Keratinocyte (primary cell): ENCODE measurements at regions not wholly inside any gene's neighbourhood (a gene's known extent, or its start where the extent isn't known, plus 50 kb on each side); places are given as distances from the start of the nearest gene placed in this dataset.

Experiments
- DNase-seq: peaks from one replicate; pipeline ENCODE4 v3.0.0-alpha.2; 2011; ENCODE audit warnings: low read depth, missing footprints, low spot score
- FAIRE-seq: peaks from 2 replicates; lab custom pipeline; 2011; peaks lifted over from hg19 to GRCh38; lab: Jason Lieb, UNC
- H2AFZ ChIP-seq: 2 replicates; pipeline ENCODE4 v1.6.0; 2012; ENCODE audit warnings: low read length, control low read depth, inconsistent platforms; ENCODE audit not compliant: control insufficient read depth
- H3K27ac ChIP-seq: 2 replicates; pipeline ENCODE4 v1.5.1; 2011; ENCODE audit warnings: low read length; ENCODE audit not compliant: control insufficient read depth, insufficient read depth
- H3K27me3 ChIP-seq: 3 replicates; pipeline ENCODE4 v1.6.0; 2011; ENCODE audit warnings: low read length; ENCODE audit not compliant: control insufficient read depth, insufficient read depth; ENCODE audit errors: extremely low read depth
- H3K36me3 ChIP-seq, 2 experiments: 2 replicates in 1 of 2; 3 replicates in 1 of 2; pipeline ENCODE4 v1.5.1; 2011; ENCODE audit warnings: low read length in 2 of 2, mild to moderate bottlenecking in 1 of 2; ENCODE audit not compliant: control insufficient read depth in 2 of 2, insufficient read depth in 2 of 2; ENCODE audit errors: extremely low read depth in 1 of 2
- H3K4me1 ChIP-seq: 3 replicates; pipeline ENCODE4 v1.5.1; 2011; ENCODE audit warnings: low read length; ENCODE audit not compliant: control insufficient read depth, insufficient read depth; ENCODE audit errors: extremely low read depth
- H3K4me2 ChIP-seq: 3 replicates; pipeline ENCODE4 v1.6.0; 2011; ENCODE audit warnings: low read depth, low read length; ENCODE audit not compliant: control insufficient read depth, insufficient read depth; ENCODE audit errors: extremely low read depth
- H3K4me3 ChIP-seq, 3 experiments: fragments of 200-600 bp in 1 of 3; sonication (generic) in 1 of 3; 2 replicates in 2 of 3; 3 replicates in 1 of 3; pipeline ENCODE4 v1.5.1; 2011 to 2016; ENCODE audit warnings: low read length in 3 of 3, mild to moderate bottlenecking in 3 of 3, control low read depth in 2 of 3, inconsistent platforms in 1 of 3, low read depth in 1 of 3, mixed read lengths in 1 of 3, mixed run types in 1 of 3, moderate library complexity in 1 of 3; ENCODE audit not compliant: control insufficient read depth in 2 of 3, insufficient read depth in 2 of 3; ENCODE audit errors: extremely low read depth in 1 of 3
- H3K79me2 ChIP-seq: 2 replicates; pipeline ENCODE4 v1.6.0; 2012; ENCODE audit warnings: low read length; ENCODE audit not compliant: control insufficient read depth, insufficient read depth
- H3K9ac ChIP-seq: 3 replicates; pipeline ENCODE4 v1.6.0; 2011; ENCODE audit warnings: low read length; ENCODE audit not compliant: control insufficient read depth, insufficient read depth; ENCODE audit errors: extremely low read depth
- H3K9me1 ChIP-seq: 3 replicates; pipeline ENCODE4 v1.6.0; 2011; ENCODE audit warnings: low read length; ENCODE audit not compliant: control insufficient read depth, insufficient read depth; ENCODE audit errors: extremely low read depth
- H3K9me3 ChIP-seq: 2 replicates; pipeline ENCODE4 v1.5.1; 2012; ENCODE audit warnings: low read depth, low read length; ENCODE audit not compliant: control insufficient read depth
- H4K20me1 ChIP-seq: 3 replicates; pipeline ENCODE4 v1.6.0; 2011; ENCODE audit warnings: low read length; ENCODE audit not compliant: control insufficient read depth, insufficient read depth; ENCODE audit errors: extremely low read depth
- EZH2 ChIP-seq: IDR thresholded peaks from one replicate; pipeline ENCODE4 v1.6.1; 2012; ENCODE audit warnings: inconsistent platforms, mild to moderate bottlenecking, low read length, moderate library complexity
- dilution Hi-C: fragments of 300-500 bp; cut with MboI; formaldehyde crosslinking; loops from one replicate; pipeline ENCODE4 v1.7.0; 2020; ENCODE audit warnings: low sequenced_read_pairs; ENCODE audit not compliant: extremely low pct_ligation_motif_present
- TF ChIP-seq, protein P1 (sequence below), 3 experiments: IDR thresholded peaks in 1 of 3; conservative IDR thresholded peaks in 1 of 3; optimal IDR thresholded peaks in 1 of 3; 2 replicates in 2 of 3; 3 replicates in 1 of 3; pipeline versions ENCODE3 to v1.5.1; 2011; ENCODE audit warnings: low read length in 3 of 3, mild to moderate bottlenecking in 3 of 3, moderate library complexity in 2 of 3, control low read depth in 1 of 3, inconsistent platforms in 1 of 3; ENCODE audit not compliant: insufficient read depth in 2 of 3; ENCODE audit errors: extremely low read depth in 1 of 3

DNA sequence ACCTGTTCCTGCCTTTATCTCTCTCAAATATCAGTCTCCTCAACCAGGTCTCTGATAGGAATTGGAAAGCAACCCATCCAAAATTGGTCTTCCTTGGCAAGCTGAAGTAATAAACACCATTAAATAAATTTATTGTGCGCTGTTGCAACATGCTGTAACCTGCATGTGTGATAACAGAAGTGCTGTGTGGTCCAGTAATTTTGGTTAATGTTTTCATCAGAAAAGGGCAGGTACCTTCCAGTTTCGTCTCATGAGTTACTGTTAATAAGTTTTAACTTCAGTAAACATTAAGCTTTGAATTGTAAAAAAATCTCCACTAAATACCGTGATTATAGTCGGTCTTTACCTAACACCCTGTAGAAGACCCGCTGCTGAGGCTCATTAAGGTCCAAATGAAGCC, 624.7 kb downstream of the TNS3 start:
- Histone ChIP-seq H3K36me3 (no peaks in the 10 kb centered on the region), H3K9me3 (no peaks in the 10 kb centered on the region), H3K79me2 (no peaks in the 10 kb centered on the region), H3K27ac (no peak overlapping the region), H3K4me2 (no peak overlapping the region), H3K9me1 (no peaks in the 10 kb centered on the region), H2AFZ (no peak overlapping the region), H3K9ac (no peak overlapping the region), H3K4me3 (no peak overlapping the region), H4K20me1 (no peaks in the 10 kb centered on the region), H3K27me3 (no peaks in the 10 kb centered on the region), H3K4me1 (no peaks in the 10 kb centered on the region)
- DNase-seq = no peak
- TF ChIP-seq, protein P1, sequence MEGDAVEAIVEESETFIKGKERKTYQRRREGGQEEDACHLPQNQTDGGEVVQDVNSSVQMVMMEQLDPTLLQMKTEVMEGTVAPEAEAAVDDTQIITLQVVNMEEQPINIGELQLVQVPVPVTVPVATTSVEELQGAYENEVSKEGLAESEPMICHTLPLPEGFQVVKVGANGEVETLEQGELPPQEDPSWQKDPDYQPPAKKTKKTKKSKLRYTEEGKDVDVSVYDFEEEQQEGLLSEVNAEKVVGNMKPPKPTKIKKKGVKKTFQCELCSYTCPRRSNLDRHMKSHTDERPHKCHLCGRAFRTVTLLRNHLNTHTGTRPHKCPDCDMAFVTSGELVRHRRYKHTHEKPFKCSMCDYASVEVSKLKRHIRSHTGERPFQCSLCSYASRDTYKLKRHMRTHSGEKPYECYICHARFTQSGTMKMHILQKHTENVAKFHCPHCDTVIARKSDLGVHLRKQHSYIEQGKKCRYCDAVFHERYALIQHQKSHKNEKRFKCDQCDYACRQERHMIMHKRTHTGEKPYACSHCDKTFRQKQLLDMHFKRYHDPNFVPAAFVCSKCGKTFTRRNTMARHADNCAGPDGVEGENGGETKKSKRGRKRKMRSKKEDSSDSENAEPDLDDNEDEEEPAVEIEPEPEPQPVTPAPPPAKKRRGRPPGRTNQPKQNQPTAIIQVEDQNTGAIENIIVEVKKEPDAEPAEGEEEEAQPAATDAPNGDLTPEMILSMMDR (optimal IDR thresholded peaks at IDR 0.05 in 1 of 3, IDR thresholded peaks at IDR 0.05 in 1 of 3, conservative IDR thresholded peaks at IDR 0.05 in 1 of 3; ENCODE audit: extremely low read depth in 1 of 3, insufficient read depth in 2 of 3, low read length in 3 of 3) = no peak
- TF ChIP-seq EZH2 = no peak
- no peak for FAIRE-seq
- dilution Hi-C loops = no loop called here

DNA sequence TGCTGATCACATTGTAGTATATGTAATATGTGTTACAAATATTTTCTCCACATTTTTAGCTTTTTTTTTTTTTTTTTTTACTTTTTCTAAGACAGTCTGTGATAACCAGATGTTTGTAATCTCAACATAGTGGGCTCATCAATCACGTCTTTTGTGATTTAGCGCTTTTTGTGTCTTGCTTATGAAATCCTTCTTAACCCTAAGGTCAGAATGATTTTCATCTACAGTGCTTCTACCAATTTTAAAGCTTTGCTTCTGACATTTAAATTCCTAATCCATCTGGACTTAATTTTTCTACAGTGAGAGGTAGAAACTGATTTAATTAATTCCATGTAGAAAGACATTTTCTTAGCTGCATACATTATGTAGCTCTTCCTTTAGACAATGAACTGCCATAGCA, 626.4 kb downstream of the TNS3 start:
- H3K4me3 ChIP-seq = no peak overlapping the region
- dilution Hi-C loops = no loop called here
- no peak for DNase-seq
- no peaks in the 10 kb centered on the region for H3K9me3 ChIP-seq
- no peaks in the 10 kb centered on the region for H3K79me2 ChIP-seq
- H3K36me3 ChIP-seq = no peaks in the 10 kb centered on the region
- no peak for TF ChIP-seq EZH2
- TF ChIP-seq, protein P1 (optimal IDR thresholded peaks at IDR 0.05 in 1 of 3, IDR thresholded peaks at IDR 0.05 in 1 of 3, conservative IDR thresholded peaks at IDR 0.05 in 1 of 3; ENCODE audit: extremely low read depth in 1 of 3, insufficient read depth in 2 of 3, low read length in 3 of 3) = no peak
- no peak overlapping the region for H3K4me2 ChIP-seq
- H3K9ac ChIP-seq = no peak overlapping the region
- no peaks in the 10 kb centered on the region for H3K27me3 ChIP-seq
- H4K20me1 ChIP-seq = no peaks in the 10 kb centered on the region
- no peaks in the 10 kb centered on the region for H3K9me1 ChIP-seq
- FAIRE-seq = no peak
- no peak overlapping the region for H3K27ac ChIP-seq
- H3K4me1 ChIP-seq = no peaks in the 10 kb centered on the region
- no peak overlapping the region for H2AFZ ChIP-seq
